Keratinocyte (primary cell): ENCODE measurements at regions not wholly inside any gene's neighbourhood (a gene's known extent, or its start where the extent isn't known, plus 50 kb on each side); places are given as distances from the start of the nearest gene placed in this dataset.

Experiments
- DNase-seq: peaks from one replicate; pipeline ENCODE4 v3.0.0-alpha.2; 2011; ENCODE audit warnings: low read depth, missing footprints, low spot score
- FAIRE-seq: peaks from 2 replicates; lab custom pipeline; 2011; peaks lifted over from hg19 to GRCh38; lab: Jason Lieb, UNC
- H2AFZ ChIP-seq: 2 replicates; pipeline ENCODE4 v1.6.0; 2012; ENCODE audit warnings: low read length, control low read depth, inconsistent platforms; ENCODE audit not compliant: control insufficient read depth
- H3K27ac ChIP-seq: 2 replicates; pipeline ENCODE4 v1.5.1; 2011; ENCODE audit warnings: low read length; ENCODE audit not compliant: control insufficient read depth, insufficient read depth
- H3K27me3 ChIP-seq: 3 replicates; pipeline ENCODE4 v1.6.0; 2011; ENCODE audit warnings: low read length; ENCODE audit not compliant: control insufficient read depth, insufficient read depth; ENCODE audit errors: extremely low read depth
- H3K36me3 ChIP-seq, 2 experiments: 2 replicates in 1 of 2; 3 replicates in 1 of 2; pipeline ENCODE4 v1.5.1; 2011; ENCODE audit warnings: low read length in 2 of 2, mild to moderate bottlenecking in 1 of 2; ENCODE audit not compliant: control insufficient read depth in 2 of 2, insufficient read depth in 2 of 2; ENCODE audit errors: extremely low read depth in 1 of 2
- H3K4me1 ChIP-seq: 3 replicates; pipeline ENCODE4 v1.5.1; 2011; ENCODE audit warnings: low read length; ENCODE audit not compliant: control insufficient read depth, insufficient read depth; ENCODE audit errors: extremely low read depth
- H3K4me2 ChIP-seq: 3 replicates; pipeline ENCODE4 v1.6.0; 2011; ENCODE audit warnings: low read depth, low read length; ENCODE audit not compliant: control insufficient read depth, insufficient read depth; ENCODE audit errors: extremely low read depth
- H3K4me3 ChIP-seq, 3 experiments: fragments of 200-600 bp in 1 of 3; sonication (generic) in 1 of 3; 2 replicates in 2 of 3; 3 replicates in 1 of 3; pipeline ENCODE4 v1.5.1; 2011 to 2016; ENCODE audit warnings: low read length in 3 of 3, mild to moderate bottlenecking in 3 of 3, control low read depth in 2 of 3, inconsistent platforms in 1 of 3, low read depth in 1 of 3, mixed read lengths in 1 of 3, mixed run types in 1 of 3, moderate library complexity in 1 of 3; ENCODE audit not compliant: control insufficient read depth in 2 of 3, insufficient read depth in 2 of 3; ENCODE audit errors: extremely low read depth in 1 of 3
- H3K79me2 ChIP-seq: 2 replicates; pipeline ENCODE4 v1.6.0; 2012; ENCODE audit warnings: low read length; ENCODE audit not compliant: control insufficient read depth, insufficient read depth
- H3K9ac ChIP-seq: 3 replicates; pipeline ENCODE4 v1.6.0; 2011; ENCODE audit warnings: low read length; ENCODE audit not compliant: control insufficient read depth, insufficient read depth; ENCODE audit errors: extremely low read depth
- H3K9me1 ChIP-seq: 3 replicates; pipeline ENCODE4 v1.6.0; 2011; ENCODE audit warnings: low read length; ENCODE audit not compliant: control insufficient read depth, insufficient read depth; ENCODE audit errors: extremely low read depth
- H3K9me3 ChIP-seq: 2 replicates; pipeline ENCODE4 v1.5.1; 2012; ENCODE audit warnings: low read depth, low read length; ENCODE audit not compliant: control insufficient read depth
- H4K20me1 ChIP-seq: 3 replicates; pipeline ENCODE4 v1.6.0; 2011; ENCODE audit warnings: low read length; ENCODE audit not compliant: control insufficient read depth, insufficient read depth; ENCODE audit errors: extremely low read depth
- EZH2 ChIP-seq: IDR thresholded peaks from one replicate; pipeline ENCODE4 v1.6.1; 2012; ENCODE audit warnings: inconsistent platforms, mild to moderate bottlenecking, low read length, moderate library complexity
- dilution Hi-C: fragments of 300-500 bp; cut with MboI; formaldehyde crosslinking; loops from one replicate; pipeline ENCODE4 v1.7.0; 2020; ENCODE audit warnings: low sequenced_read_pairs; ENCODE audit not compliant: extremely low pct_ligation_motif_present
- TF ChIP-seq, protein P1 (sequence below), 3 experiments: IDR thresholded peaks in 1 of 3; conservative IDR thresholded peaks in 1 of 3; optimal IDR thresholded peaks in 1 of 3; 2 replicates in 2 of 3; 3 replicates in 1 of 3; pipeline versions ENCODE3 to v1.5.1; 2011; ENCODE audit warnings: low read length in 3 of 3, mild to moderate bottlenecking in 3 of 3, moderate library complexity in 2 of 3, control low read depth in 1 of 3, inconsistent platforms in 1 of 3; ENCODE audit not compliant: insufficient read depth in 2 of 3; ENCODE audit errors: extremely low read depth in 1 of 3

- no peaks in the 10 kb centered on the region for H3K36me3 ChIP-seq
- no peaks in the 10 kb centered on the region for H3K79me2 ChIP-seq
- H3K9me3 ChIP-seq = no peaks in the 10 kb centered on the region
- no peak overlapping the region for H3K4me3 ChIP-seq
- peak; percentile 73 for FAIRE-seq
- H2AFZ ChIP-seq = peak overlapping the region; percentile 48
- no peaks in the 10 kb centered on the region for H3K27me3 ChIP-seq
- no peaks in the 10 kb centered on the region for H4K20me1 ChIP-seq
- DNase-seq = no peak
- H3K9ac ChIP-seq = no peak overlapping the region
- no peaks in the 10 kb centered on the region for H3K9me1 ChIP-seq
- no peak overlapping the region for H3K27ac ChIP-seq
- no peak for TF ChIP-seq EZH2
- TF ChIP-seq, protein P1, sequence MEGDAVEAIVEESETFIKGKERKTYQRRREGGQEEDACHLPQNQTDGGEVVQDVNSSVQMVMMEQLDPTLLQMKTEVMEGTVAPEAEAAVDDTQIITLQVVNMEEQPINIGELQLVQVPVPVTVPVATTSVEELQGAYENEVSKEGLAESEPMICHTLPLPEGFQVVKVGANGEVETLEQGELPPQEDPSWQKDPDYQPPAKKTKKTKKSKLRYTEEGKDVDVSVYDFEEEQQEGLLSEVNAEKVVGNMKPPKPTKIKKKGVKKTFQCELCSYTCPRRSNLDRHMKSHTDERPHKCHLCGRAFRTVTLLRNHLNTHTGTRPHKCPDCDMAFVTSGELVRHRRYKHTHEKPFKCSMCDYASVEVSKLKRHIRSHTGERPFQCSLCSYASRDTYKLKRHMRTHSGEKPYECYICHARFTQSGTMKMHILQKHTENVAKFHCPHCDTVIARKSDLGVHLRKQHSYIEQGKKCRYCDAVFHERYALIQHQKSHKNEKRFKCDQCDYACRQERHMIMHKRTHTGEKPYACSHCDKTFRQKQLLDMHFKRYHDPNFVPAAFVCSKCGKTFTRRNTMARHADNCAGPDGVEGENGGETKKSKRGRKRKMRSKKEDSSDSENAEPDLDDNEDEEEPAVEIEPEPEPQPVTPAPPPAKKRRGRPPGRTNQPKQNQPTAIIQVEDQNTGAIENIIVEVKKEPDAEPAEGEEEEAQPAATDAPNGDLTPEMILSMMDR (optimal IDR thresholded peaks at IDR 0.05 in 1 of 3, IDR thresholded peaks at IDR 0.05 in 1 of 3, conservative IDR thresholded peaks at IDR 0.05 in 1 of 3; ENCODE audit: extremely low read depth in 1 of 3, insufficient read depth in 2 of 3, low read length in 3 of 3) = no peak
- H3K4me1 ChIP-seq = peaks cover 11% of the 10 kb centered on the region
- dilution Hi-C loops = no loop called here
- peak overlapping the region; percentile 10 for H3K4me2 ChIP-seq
Observed at GRCh38 chr2:146893500-146894041, 951.3 kb upstream of the ACVR2A start.

- H3K27me3 ChIP-seq = no peaks in the 10 kb centered on the region
- no peak for FAIRE-seq
- no peaks in the 10 kb centered on the region for H3K9me3 ChIP-seq
- H3K9ac ChIP-seq = no peak overlapping the region
- no peaks in the 10 kb centered on the region for H4K20me1 ChIP-seq
- no peak overlapping the region for H2AFZ ChIP-seq
- dilution Hi-C loops = no loop called here
- peaks cover 11% of the 10 kb centered on the region for H3K4me1 ChIP-seq
- H3K79me2 ChIP-seq = no peaks in the 10 kb centered on the region
- H3K4me3 ChIP-seq = no peak overlapping the region
- no peaks in the 10 kb centered on the region for H3K9me1 ChIP-seq
- H3K36me3 ChIP-seq = no peaks in the 10 kb centered on the region
- no peak for TF ChIP-seq EZH2
- TF ChIP-seq, protein P1 (optimal IDR thresholded peaks at IDR 0.05 in 1 of 3, IDR thresholded peaks at IDR 0.05 in 1 of 3, conservative IDR thresholded peaks at IDR 0.05 in 1 of 3; ENCODE audit: extremely low read depth in 1 of 3, insufficient read depth in 2 of 3, low read length in 3 of 3) = no peak
- no peak for DNase-seq
- H3K4me2 ChIP-seq = no peak overlapping the region
- no peak overlapping the region for H3K27ac ChIP-seq
Observed at GRCh38 chr2:146890491-146890890, 954.3 kb upstream of the ACVR2A start.
